OCI-LY3 (cell line): ENCODE measurements at regions not wholly inside any gene's neighbourhood (a gene's known extent, or its start where the extent isn't known, plus 50 kb on each side); places are given as distances from the start of the nearest gene placed in this dataset.

Source experiments
- EZH2phosphoT487 ChIP-seq: fragments of 200-600 bp; shearing (Covaris generic); IDR thresholded peaks from 2 replicates; pipeline ENCODE4 v1.6.1; 2018; ENCODE audit warnings: antibody characterized with exemption, mixed run types, low read depth
- TF ChIP-seq, protein P1 (sequence below): fragments of 200-600, 300-600 bp; sonication (generic); IDR thresholded peaks from 2 replicates; pipeline ENCODE4 v1.5.1; 2014; ENCODE audit warnings: antibody characterized with exemption, low read length, low read depth

DNA sequence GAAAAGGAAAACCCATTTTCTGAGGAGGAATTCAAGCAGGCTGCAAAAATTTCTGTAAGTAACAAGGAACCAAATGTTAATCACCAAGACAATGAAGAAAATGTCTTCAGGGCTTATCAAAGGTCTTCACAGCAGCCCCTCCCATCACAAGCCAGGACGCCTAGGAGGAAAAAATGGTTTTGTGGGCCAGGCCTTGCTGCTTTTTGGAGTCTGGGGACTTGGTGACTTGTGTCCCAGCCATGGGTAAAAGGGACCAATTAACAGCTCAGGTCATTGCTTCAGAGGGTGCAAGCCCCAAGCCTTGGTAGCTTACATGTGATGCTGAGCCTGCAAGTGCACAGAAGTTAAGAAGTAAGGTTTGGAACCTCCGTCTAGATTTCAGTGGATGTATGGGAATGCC, 55.7 kb upstream of the FOXP2 start:
- TF ChIP-seq, protein P1, sequence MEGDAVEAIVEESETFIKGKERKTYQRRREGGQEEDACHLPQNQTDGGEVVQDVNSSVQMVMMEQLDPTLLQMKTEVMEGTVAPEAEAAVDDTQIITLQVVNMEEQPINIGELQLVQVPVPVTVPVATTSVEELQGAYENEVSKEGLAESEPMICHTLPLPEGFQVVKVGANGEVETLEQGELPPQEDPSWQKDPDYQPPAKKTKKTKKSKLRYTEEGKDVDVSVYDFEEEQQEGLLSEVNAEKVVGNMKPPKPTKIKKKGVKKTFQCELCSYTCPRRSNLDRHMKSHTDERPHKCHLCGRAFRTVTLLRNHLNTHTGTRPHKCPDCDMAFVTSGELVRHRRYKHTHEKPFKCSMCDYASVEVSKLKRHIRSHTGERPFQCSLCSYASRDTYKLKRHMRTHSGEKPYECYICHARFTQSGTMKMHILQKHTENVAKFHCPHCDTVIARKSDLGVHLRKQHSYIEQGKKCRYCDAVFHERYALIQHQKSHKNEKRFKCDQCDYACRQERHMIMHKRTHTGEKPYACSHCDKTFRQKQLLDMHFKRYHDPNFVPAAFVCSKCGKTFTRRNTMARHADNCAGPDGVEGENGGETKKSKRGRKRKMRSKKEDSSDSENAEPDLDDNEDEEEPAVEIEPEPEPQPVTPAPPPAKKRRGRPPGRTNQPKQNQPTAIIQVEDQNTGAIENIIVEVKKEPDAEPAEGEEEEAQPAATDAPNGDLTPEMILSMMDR = no peak
- no peak for TF ChIP-seq EZH2phosphoT487
